ENCODE measurements at regions not wholly inside any gene's neighbourhood (a gene's known extent, or its start where the extent isn't known, plus 50 kb on each side); places are given as distances from the start of the nearest gene placed in this dataset.
"Not testable (repeated sequence)": the region's sequence is repeated elsewhere in the genome, so short reads cannot be mapped to it uniquely, and the experiment has no call there.

DNA sequence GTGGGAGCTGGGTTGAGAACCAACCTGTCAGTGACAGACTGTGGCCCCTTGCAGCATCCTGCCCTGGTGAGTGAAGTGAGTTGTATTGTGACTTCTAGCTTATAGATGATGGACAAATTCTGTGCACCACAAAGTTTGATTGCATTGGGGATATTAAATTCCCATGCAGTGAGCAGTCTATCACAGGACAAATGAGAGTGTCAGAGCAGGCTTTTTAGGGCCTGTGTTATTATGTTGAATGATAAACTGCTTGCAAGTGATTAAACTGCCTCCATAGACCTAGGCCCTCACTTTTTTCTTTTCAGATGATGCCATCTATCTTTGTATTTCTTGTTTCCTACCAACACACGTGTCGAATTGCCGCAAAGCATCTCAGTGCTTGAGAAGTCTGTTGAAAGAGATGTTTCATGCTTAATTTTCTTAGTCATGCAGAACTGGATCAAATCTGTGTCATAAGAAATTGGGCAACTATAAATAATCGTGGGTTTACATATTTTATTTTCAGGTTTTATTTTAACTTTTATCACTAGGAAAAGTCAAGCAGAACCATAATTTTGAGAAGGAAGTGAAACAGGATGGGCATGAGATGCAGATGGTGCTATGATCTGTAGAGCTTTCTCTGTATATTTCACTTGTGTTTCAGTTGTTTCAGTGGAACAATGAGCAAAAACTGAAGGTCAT is 199.2 kb downstream of the S1PR1 start:
- Histone ChIP-seq H3K27ac (no peak overlapping the region), H3K4me3 (no peak overlapping the region)
- TF ChIP-seq, protein P1, sequence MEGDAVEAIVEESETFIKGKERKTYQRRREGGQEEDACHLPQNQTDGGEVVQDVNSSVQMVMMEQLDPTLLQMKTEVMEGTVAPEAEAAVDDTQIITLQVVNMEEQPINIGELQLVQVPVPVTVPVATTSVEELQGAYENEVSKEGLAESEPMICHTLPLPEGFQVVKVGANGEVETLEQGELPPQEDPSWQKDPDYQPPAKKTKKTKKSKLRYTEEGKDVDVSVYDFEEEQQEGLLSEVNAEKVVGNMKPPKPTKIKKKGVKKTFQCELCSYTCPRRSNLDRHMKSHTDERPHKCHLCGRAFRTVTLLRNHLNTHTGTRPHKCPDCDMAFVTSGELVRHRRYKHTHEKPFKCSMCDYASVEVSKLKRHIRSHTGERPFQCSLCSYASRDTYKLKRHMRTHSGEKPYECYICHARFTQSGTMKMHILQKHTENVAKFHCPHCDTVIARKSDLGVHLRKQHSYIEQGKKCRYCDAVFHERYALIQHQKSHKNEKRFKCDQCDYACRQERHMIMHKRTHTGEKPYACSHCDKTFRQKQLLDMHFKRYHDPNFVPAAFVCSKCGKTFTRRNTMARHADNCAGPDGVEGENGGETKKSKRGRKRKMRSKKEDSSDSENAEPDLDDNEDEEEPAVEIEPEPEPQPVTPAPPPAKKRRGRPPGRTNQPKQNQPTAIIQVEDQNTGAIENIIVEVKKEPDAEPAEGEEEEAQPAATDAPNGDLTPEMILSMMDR (IDR thresholded peaks at IDR 0.05): no peak
- no peak for DNase-seq (ENCODE audit: low spot score)

DNA sequence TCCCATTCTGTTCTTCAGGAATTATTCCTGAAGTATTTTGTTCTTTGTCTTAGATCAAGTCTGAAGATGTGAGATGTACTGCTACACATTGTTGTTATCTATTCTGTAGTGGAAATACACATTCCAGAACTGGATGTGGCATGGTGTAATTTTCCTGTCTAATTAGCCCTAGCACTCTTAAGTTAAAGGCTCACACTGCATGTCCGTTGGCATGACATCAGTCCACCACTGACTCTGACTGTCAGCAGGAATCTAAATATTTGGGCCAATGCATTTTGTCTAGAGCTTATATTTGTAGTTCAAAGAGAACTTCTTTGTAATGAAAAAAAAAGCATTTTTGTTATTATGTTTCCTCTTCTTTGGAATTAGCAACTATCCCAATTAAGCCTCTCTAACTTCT is 201.0 kb downstream of the S1PR1 start:
- no peak overlapping the region for H3K4me3 ChIP-seq
- TF ChIP-seq, protein P1 (IDR thresholded peaks at IDR 0.05): no peak
- no peak for DNase-seq (ENCODE audit: low spot score)
- H3K27ac ChIP-seq: no peak overlapping the region

DNA sequence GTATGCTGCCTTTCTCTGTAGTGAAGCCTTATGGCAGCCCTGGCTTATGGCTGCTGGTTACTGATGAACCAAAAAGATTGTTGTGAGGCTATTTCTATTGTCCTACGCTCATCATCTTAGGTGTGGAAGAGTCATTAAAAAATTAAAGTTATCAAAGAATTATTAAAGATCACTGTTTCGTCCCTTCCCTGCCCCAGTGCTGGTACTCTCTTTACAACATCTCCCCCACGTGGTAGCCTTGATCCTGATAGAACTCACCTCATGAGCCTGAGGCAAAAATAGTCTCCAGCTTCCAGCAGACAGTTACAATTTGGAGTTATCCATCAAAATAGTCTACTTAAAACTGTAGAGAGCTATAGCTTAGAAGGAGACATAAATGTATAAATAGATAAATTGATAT is 201.5 kb downstream of the S1PR1 start:
- Histone ChIP-seq H3K27ac (no peak overlapping the region), H3K4me3 (no peak overlapping the region)
- no peak for DNase-seq (ENCODE audit: low spot score)
- TF ChIP-seq, protein P1 (IDR thresholded peaks at IDR 0.05): no peak

DNA sequence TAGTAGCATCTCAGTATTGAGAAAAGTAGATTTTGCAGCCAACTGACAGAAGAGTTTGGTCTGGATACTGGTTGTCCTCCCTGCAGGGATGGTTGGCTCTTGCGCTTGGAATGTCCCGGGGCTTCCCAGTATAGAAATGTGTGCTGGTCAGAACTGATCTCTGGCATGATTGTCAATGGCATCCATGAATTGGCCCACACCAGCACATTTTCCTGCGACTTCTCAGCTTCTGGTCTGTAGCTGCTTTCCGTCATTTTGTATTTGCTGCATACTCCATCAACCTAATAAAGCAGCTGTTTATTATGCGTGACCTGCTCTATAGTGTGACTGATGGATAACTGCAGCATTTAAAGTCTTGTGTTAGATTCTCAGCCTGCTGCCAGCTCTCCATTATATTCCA is 203.7 kb downstream of the S1PR1 start:
- TF ChIP-seq, protein P1 (IDR thresholded peaks at IDR 0.05): no peak
- no peak overlapping the region for H3K27ac ChIP-seq
- no peak for DNase-seq (ENCODE audit: low spot score)
- H3K4me3 ChIP-seq: no peak overlapping the region

DNA sequence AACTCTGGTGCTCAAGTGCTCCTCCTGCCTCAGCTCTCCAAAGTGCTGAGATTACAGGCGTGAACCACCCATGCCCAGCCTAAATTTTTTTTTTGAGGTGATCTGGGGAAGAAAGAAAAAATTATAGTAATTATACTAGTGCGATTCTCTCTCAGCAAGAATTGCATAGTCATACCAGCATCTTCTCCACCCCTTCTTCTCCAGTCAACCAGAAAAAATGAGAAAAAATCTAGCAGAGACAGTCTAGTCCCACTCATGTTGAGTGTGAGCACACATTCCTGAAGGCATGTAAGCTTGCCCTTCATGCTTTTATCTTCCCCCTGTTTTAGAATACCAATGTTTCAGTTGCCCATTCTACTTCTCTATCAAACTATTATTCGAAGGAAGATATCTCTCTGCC is 207.6 kb downstream of the S1PR1 start:
- TF ChIP-seq, protein P1 (IDR thresholded peaks at IDR 0.05): no peak
- no peak overlapping the region for H3K27ac ChIP-seq
- no peak overlapping the region for H3K4me3 ChIP-seq
- no peak for DNase-seq (ENCODE audit: low spot score)

DNA sequence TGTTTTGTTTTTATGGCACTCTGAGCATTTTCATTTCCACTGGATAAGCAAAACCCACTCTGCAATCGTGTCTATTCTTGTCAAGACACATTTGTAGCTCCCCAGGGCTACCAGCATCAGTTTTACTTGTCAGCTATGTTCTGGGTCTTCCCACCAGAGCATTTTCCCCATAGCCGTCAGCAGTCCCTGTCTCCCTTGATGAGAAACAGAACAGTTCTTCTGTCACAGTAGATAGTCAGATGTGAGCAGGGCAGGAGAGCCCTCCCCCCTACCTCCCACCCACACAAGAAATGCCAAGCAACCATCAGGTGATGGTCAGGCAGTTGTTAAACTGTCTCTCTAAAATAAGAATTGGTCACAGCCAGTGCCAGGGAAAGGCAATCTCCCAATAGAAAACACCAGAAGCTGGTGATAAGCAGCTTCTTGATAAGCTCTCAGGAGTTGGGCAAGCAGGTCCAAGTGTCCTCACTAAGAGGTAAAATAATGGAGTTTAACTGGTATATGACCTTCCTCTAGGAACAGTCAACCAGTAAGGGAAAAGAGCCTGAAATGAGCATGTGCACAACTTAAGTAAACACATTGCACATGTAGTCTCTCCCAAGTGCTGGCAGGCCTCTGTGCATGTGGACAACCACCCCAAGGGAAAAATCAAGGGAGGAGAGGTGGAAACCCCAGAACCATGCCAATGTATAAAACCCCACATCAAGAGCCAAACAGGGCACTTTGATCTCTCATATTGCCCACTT is 208.2 kb downstream of the S1PR1 start:
- H3K27ac ChIP-seq: no peak overlapping the region
- H3K4me3 ChIP-seq: no peak overlapping the region
- TF ChIP-seq, protein P1 (IDR thresholded peaks at IDR 0.05): no peak
- DNase-seq (ENCODE audit: low spot score): no peak

DNA sequence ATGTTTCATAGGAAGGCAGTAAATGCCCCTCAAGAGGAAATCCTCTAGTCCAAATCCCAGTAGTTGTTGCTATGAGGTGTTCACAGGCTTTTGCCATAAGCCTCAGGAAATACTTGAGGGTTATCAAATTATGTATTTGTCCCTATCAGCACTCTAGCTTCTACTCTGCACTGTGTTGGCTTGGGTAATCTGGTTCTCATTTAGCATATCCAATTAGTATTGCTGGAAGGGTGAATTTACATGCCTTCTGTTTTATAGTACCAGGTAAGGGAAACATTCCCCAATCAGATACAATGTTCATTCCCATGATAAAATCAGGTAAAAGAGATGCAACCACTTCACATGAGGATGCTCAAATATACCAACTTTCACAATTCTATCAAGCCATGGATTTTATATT is 211.2 kb downstream of the S1PR1 start:
- H3K4me3 ChIP-seq: no peak overlapping the region
- TF ChIP-seq, protein P1 (IDR thresholded peaks at IDR 0.05): no peak
- no peak overlapping the region for H3K27ac ChIP-seq
- DNase-seq (ENCODE audit: low spot score): no peak

DNA sequence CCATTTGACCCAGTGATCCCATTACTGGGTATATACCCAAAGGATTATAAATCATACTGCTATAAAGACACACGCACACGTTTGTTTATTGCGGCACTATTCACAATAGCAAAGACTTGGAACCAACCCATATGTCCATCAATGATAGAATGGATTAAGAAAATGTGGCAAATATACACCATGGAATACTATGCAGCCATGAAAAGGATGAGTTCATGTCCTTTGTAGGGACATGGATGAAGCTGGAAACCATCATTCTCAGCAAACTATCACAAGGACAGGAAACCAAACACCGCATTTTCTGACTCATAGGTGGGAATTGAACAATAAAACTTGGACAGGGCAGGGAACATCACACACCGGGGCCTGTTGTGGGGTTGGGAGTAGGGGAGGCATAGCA is 213.9 kb downstream of the S1PR1 start:
- H3K4me3 ChIP-seq; H3K27ac ChIP-seq; DNase-seq (ENCODE audit: low spot score): not testable (repeated sequence)
